ENCODE measurements at regions not wholly inside any gene's neighbourhood (a gene's known extent, or its start where the extent isn't known, plus 50 kb on each side); places are given as distances from the start of the nearest gene placed in this dataset.
"Not testable (repeated sequence)": the region's sequence is repeated elsewhere in the genome, so short reads cannot be mapped to it uniquely, and the experiment has no call there.

DNA sequence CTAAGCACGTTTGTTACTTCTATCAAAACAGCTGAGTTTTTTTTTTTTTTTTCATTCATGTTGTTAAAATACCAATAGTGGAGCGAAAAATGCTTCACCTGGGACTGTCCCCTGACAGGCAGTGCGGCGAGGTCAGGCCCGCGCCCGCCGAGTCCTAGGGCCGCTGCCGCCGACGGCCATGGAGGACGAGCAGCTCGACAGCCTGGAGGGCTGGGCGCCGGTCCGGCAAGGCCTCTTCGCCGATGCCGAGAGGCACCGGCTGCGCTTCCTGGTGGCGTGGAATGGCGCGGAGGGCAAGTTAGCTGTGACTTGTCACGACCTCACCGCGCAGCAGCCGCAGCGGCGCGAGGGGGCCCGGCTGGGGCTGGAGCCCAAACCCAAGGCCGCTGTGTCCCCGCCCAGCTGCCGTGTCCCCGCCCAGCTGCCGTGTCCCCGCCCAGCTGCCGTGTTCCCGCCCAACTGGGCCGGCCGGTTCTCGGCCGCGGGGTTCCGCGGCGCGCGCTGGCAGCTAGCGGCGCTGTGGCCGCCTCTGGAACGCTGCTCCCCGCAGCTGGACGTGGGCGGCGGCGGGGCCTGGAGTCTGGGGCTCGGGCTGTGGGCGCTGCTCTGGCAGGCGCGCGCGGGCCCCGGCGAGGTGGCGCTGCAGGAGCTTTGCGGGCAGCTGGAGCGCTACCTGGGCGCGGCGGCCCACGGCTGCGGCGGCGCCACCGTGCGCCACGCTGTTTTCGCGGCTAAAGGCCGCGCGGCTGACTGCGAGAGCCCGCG, 56.7 kb upstream of the GOLGA8R start:
- not testable (repeated sequence) for H3K4me3 Mint-ChIP-seq; H3K27me3 Mint-ChIP-seq; H3K4me1 Mint-ChIP-seq (ENCODE audit: low read depth); H3K27ac Mint-ChIP-seq; H3K9me3 Mint-ChIP-seq; H3K36me3 Mint-ChIP-seq (ENCODE audit: low read depth)
- peak; percentile 71 for DNase-seq

GRCh38 chr15:30471366-30471749, 57.3 kb upstream of the GOLGA8R start:
- H3K9me3 Mint-ChIP-seq; H3K36me3 Mint-ChIP-seq (ENCODE audit: low read depth); H3K27me3 Mint-ChIP-seq; DNase-seq; H3K27ac Mint-ChIP-seq; H3K4me3 Mint-ChIP-seq; H3K4me1 Mint-ChIP-seq (ENCODE audit: low read depth): not testable (repeated sequence)

DNA sequence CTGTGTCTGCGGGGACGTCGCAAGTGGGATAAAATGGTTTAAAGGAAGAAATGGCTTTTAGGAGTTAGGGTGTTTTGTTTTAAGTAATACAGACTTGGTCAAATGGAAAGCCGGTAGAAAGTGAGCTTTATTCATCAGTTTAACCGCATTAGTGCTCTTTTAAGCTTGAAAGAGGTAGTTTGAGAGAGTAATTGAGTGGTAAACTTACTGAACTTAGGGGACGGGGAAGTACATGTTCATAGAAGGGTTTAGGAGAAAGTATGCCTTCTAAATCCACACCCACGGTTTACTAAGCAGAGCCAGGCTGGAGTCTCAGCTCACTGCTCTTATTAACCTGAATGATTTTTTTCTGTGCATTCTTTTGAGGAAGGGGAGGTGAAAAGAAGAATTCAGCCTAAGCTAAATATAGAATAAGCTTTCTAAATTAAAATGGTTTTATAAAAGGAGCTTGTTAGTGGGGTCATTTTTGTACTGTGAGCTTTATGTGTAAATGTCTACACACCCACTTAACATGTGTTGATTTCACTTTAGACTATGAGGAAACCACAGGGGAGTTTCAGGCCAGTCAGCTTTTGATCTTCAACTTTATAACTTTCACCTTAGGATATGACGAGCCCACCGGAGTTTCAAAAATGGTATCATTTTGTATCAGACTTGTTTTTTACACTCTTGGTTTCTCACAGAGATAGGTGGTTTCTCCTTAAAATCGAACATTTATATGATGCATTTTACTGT, 57.9 kb upstream of the GOLGA8R start:
- not testable (repeated sequence) for H3K27ac Mint-ChIP-seq; H3K36me3 Mint-ChIP-seq (ENCODE audit: low read depth); DNase-seq; H3K27me3 Mint-ChIP-seq; H3K9me3 Mint-ChIP-seq; H3K4me1 Mint-ChIP-seq (ENCODE audit: low read depth); H3K4me3 Mint-ChIP-seq

DNA sequence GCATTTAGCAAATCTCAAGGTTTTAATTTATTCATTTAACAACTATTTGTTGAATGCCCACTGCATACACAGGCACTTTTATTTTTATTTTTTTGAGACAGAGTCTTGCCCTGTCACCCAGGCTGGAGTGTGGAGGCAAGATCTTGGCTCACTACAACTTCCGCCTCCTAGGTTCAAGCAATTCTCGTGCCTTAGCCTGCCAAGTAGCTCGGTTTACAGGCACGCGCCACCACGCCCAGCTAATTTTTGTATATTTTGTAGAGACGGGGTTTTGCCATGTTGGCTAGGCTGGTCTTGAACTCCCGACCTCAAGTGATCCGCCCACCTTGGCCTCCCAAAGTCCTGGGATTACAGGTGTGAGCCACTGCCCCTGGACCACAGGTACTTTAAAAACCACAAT, 67.0 kb upstream of the GOLGA8Q start:
- not testable (repeated sequence) for H3K4me3 Mint-ChIP-seq

DNA sequence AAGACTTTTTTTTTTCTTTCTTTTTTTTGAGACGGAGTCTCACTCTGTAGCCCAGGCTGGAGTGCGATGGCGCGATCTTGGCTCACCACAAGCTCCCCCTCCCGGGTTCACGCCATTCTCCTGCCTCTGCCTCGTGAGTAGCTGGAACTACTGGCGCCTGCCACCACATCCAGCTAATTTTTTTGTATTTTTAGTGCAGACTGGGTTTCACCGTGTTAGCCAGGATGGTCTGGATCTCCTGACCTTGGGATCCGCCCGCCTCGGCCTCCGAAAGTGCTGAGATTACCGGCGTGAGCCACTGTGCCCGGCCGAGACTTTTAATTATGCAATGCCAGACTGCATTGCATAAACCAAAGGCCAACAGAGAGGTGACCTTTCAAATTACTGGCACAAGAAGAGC, 62.6 kb upstream of the GOLGA8Q start:
- not testable (repeated sequence) for H3K27ac Mint-ChIP-seq; H3K4me3 Mint-ChIP-seq; H3K4me1 Mint-ChIP-seq (ENCODE audit: low read depth); DNase-seq; H3K9me3 Mint-ChIP-seq; H3K27me3 Mint-ChIP-seq
- peaks cover 27% of the 10 kb centered on the region for H3K36me3 Mint-ChIP-seq (ENCODE audit: low read depth)

More for the DNA sequence above, 67.0 kb upstream of the GOLGA8Q start:
- H3K36me3 Mint-ChIP-seq (ENCODE audit: low read depth) = peaks cover 29% of the 10 kb centered on the region
- not testable (repeated sequence) for DNase-seq; H3K27ac Mint-ChIP-seq; H3K9me3 Mint-ChIP-seq; H3K27me3 Mint-ChIP-seq; H3K4me1 Mint-ChIP-seq (ENCODE audit: low read depth)

DNA sequence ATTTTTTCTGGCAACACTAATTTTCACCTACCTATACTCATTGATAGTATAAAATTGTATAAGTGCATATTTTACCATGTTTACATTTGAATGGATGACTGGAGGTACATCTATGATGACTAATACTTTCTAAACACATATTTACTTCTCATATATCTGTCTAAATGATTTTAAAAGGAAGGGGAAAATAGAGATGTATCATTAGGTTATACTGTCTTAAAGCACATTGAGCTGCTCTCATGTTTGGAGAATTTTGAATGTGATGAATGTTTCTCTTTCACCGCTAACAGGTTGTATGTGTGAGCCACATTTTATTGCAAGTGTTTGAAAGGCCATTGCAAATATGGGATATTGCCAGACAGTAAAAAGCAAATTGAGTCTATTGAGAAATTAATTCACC, 61.5 kb upstream of the GOLGA8Q start:
- not testable (repeated sequence) for H3K27ac Mint-ChIP-seq; H3K9me3 Mint-ChIP-seq; H3K4me3 Mint-ChIP-seq; H3K4me1 Mint-ChIP-seq (ENCODE audit: low read depth); H3K27me3 Mint-ChIP-seq; DNase-seq
- H3K36me3 Mint-ChIP-seq (ENCODE audit: low read depth) = peaks cover 24% of the 10 kb centered on the region

GRCh38 chr15:30493947-30494346, 57.9 kb upstream of the GOLGA8Q start:
- not testable (repeated sequence) for H3K36me3 Mint-ChIP-seq (ENCODE audit: low read depth); H3K4me1 Mint-ChIP-seq (ENCODE audit: low read depth); H3K27ac Mint-ChIP-seq; H3K4me3 Mint-ChIP-seq; DNase-seq; H3K27me3 Mint-ChIP-seq; H3K9me3 Mint-ChIP-seq

DNA sequence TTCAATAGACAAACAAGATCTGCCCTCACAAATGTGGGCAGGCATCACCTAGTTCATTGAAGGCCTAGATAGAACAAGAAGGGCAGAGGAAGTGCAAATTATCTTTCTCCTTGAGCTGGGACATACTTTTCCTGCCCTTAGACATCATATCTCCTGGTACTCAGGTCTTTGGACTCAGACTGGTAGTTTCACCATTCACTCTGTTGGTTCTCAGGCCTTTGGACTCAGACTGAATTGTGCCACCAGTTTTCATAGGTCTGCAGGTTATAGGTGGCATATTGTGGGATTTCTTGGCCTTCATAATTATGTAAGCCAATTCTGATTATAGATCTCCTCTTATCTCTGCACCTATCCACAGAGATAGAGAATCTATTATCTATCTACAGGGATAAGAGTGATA, 54.6 kb upstream of the GOLGA8Q start:
- H3K4me1 Mint-ChIP-seq (ENCODE audit: low read depth); H3K27ac Mint-ChIP-seq; H3K9me3 Mint-ChIP-seq; DNase-seq; H3K27me3 Mint-ChIP-seq; H3K36me3 Mint-ChIP-seq (ENCODE audit: low read depth); H3K4me3 Mint-ChIP-seq: not testable (repeated sequence)

GRCh38 chr15:30499233-30499632, 52.6 kb upstream of the GOLGA8Q start:
- not testable (repeated sequence) for H3K4me3 Mint-ChIP-seq; H3K9me3 Mint-ChIP-seq; H3K27me3 Mint-ChIP-seq; H3K27ac Mint-ChIP-seq; H3K36me3 Mint-ChIP-seq (ENCODE audit: low read depth); H3K4me1 Mint-ChIP-seq (ENCODE audit: low read depth); DNase-seq

- not testable (repeated sequence) for H3K4me3 Mint-ChIP-seq; H3K27me3 Mint-ChIP-seq; H3K9me3 Mint-ChIP-seq; H3K4me1 Mint-ChIP-seq (ENCODE audit: low read depth); DNase-seq; H3K27ac Mint-ChIP-seq; H3K36me3 Mint-ChIP-seq (ENCODE audit: low read depth)
Measured at GRCh38 chr15:30500511-30500910, 51.3 kb upstream of the GOLGA8Q start.

All from activated T-cell treated with anti-CD3 and anti-CD28 coated beads, Interleukin-2, amount 50 U/mL, for 24 hours (primary cell).